Left renal cortex interstitium (tissue), 4 donors: ENCODE measurements at regions not wholly inside any gene's neighbourhood (a gene's known extent, or its start where the extent isn't known, plus 50 kb on each side); places are given as distances from the start of the nearest gene placed in this dataset.

Experiments used
- DNase-seq, 4 donors: peaks; one replicate each; pipeline ENCODE4 v3.0.0-alpha.2; 2013; ENCODE audit warnings: low read depth in 4 of 4, low spot score in 2 of 4, missing footprints in 1 of 4

- DNase-seq, result no peak
These were observed 120.8 kb downstream of the SOX1 start for GRCh38 chr13:112187527-112188297.

DNA sequence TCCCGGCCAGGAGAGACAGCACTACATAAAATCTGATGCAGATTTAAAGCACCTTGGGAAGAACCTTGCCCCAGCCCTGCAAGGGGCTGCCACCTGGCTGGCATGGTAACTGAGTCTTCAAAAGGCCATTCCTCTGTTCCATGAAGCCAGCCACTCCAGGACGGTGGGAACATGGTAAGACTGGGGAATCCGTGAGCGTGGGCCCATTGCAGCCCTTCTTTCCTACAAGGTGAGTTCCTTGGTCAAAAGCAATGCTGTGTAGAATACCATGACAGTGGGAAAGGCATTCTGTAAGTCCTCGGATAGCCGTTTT lies 121.3 kb downstream of the SOX1 start:
- no peak for DNase-seq

DNA sequence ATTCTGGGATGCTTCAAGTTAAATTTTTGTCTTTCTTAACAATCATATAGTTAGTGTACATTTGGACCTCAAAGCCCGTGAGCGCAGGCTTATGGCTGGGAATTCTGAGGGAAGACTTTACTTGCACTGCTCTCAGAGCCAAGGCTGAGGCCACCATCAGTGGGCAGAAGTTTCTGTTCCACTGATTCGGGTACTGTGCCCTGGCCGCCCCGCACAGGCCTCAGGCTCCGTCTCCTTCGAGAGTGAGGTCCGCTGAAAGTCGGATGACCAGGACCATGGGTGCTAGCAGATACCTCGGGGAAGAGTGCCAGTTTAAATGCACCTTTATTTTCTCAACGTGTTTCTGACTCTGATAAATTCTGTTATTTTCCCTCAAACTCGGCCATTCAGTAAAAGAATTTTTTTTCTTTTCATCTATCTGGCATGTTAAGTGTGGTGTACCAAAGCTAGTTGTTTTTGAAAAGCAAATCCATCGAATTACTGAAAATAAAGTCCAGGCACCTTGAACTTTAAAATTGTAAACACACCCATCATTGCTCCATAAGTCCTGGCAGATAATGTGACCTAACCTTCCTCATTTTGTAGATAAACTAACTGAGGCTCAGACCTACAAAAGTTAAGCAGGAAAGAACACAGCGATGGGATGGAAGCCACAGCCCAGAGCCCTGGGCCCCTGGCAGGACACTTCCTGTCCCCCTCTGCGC lies 126.7 kb downstream of the SOX1 start:
- DNase-seq, result no peak

GRCh38 chr13:112194167-112194530 lies 127.2 kb downstream of the SOX1 start:
- DNase-seq, result no peak

- DNase-seq, result no peak
These were observed 127.6 kb downstream of the SOX1 start for GRCh38 chr13:112194579-112194978.

DNA sequence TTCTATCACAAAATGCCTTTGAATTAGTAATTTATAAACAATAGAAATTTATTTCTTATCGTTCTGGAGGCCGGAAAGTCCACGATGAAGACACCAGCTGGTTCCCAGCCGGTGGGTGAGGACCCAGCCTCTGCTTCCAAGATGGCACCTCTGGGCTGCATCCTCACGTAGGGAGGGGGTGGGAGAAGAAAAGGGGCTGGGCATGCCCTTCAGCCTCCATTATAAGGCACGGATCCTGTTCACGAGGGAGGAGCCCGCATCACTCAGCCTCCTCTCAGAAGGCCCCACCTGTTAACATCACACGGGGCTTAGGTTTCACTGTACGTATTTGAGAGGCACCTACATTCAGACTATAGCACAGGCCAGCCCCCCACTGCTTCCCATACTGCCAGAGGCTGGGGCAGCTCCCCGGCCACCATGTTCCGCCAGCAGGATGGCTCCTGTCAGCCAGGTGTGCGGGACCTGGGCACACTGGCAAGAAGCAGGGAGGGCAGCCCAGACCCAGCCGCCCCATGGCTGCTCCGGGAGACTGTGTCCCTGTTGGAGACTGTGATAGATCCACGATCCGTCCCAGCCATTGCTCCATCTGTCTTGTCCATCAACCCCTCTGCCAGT lies 131.6 kb downstream of the SOX1 start:
- no peak for DNase-seq

DNA sequence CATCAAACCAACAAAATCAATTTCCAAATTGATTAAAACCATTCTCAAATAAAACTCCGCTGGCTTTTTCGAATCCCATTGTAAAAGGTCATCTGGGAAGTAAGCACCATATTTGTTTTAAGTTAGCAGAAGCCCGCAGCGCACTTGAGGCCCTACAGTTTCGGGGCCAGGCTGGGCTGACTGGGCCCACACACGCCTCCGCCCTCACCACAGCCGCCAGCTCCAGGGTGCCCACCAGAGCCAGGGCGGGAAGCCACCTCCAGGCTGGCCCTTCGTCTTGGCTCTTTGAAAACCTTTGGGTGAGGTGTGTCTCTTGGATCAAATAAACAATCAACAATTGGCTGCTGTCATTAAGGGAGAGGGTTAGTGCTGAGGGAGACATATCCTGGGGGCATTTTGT lies 133.3 kb downstream of the SOX1 start:
- no peak for DNase-seq

DNA sequence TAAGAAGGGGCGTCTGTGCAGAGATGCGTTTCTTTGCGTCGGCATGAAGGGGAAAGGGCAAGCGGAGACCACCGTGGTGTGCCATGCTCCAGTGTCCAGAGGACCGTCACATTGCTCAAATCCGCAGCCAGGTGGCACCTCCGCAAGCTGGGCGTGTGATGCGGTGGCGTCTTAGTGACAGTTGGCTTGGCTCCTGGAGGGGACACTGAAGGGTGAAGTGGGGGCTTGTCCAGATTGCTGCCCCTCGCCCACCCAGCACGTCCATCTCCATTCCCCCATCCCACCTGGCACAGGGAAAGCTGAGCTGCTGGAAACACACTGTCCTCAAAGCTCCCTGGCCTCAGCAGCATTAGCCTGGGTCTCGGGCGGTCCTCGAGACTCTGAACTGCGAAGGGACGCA lies 135.3 kb downstream of the SOX1 start:
- no peak for DNase-seq

- DNase-seq, result no peak
These were observed 136.0 kb downstream of the SOX1 start for GRCh38 chr13:112202966-112203365.

DNA sequence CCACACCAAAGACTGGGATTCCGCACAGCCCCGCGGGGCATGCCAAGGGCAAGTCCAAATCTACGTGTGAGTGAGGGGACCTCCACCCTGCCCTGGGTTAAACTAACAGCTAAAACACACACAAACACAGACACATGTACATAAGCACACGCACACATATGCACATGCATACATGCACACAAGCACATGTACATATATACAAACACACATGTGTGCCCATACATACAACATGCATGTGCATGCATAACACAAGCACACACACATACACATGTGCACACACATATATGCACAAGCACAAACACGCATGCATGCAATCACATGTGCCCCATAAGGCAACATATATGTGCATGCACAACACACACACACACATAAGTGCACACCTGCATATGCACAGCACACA lies 136.7 kb downstream of the SOX1 start:
- no peak for DNase-seq

GRCh38 chr13:112204346-112205327 lies 137.7 kb downstream of the SOX1 start:
- DNase-seq, result no peak

DNA sequence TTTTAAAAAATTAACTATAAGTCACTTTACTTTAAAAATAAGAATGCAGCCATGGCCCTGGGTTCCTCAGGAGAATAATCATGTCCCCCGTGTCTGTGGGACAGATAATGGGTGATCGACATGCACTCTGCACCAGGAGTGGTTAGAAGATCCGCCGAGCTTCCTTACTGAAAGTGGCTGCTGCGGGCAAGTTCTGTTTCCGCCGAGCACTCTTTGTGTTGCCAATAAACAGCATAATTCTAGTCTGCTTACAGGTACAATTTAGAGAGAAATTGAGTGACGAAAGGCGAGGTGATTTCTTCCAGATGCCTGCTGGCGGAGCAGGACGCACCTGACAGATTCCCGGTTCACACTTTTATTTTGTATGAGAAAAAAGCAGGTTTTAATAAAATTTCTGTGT lies 139.0 kb downstream of the SOX1 start:
- DNase-seq, result no peak

DNA sequence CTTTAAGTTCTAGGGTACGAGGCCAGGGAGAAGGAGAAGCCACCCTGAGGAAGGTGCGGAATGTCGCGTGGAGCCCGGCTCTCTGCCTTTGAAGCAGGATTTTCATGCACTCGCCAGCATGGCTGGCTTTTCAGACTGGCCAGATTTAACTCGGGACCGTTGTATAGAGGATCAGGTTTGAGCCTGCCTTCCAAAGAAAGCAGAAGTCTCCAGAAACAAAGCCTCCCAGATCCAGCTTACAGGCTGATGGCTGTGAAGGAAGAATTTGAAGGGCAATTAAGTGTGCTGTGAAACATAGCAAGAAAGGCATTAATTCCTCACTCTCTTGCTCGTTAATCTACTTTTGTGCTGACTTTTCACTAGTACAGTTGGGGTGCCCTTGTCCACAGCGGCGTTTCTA lies 140.2 kb downstream of the SOX1 start:
- DNase-seq, result no peak

DNA sequence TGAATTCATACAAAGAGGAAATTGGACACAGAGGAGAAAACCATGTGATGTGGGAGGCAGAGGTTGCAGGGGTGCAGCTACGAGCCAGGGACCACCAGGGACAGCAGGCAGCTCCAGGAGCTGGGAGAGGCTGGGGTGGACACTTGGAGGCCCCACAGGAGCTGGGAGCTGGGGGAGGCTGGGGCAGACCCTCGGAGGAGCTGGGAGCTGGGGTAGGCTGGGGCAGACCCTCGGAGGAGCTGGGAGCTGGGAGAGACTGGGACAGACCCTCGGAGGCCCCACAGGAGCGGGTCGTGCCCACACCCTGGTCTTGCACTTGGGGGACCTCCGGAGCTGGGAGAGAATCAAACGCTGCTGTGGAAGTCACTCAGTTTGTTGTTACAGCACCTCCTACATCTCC lies 141.7 kb downstream of the SOX1 start:
- no peak for DNase-seq

DNA sequence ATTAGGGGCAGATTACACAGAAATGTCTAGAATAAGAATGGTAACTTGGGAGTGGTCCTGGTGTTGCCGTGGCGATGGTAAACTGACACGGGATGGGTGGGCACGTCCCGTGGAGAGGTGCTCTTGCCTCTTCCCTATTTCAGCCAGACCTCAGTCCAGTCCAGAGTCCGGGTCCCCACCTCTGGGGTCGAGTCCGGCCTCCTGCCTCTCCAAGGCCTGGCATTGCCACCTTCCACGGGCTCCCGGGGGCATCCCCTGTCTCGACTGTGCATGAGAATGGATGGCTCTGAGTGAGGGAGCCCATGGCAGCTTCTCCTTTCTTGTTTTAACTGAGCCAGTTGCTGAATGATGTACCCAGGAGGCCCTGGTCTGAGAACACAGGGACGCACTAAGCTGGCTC lies 142.3 kb downstream of the SOX1 start:
- no peak for DNase-seq

DNA sequence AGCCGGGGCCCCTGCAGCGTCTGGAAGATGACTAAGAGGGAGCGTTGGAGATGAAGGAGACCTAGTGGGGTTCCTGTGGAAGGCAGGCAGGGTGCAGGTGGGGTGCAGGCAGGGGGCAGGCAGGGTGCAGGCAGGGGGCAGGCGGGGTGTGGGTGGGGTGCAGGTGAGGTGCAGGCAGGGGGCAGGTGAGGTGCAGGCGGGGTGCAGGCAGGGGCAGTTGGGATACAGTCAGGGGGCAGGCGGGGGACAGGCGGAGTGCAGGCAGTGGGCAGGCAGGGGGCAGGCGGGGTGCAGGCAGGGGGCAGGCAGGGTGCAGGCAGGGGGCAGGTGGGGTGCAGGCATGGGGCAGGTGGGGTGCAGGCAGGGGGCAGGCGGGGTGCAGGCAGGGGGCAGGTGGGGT lies 142.8 kb downstream of the SOX1 start:
- DNase-seq, result no peak

DNA sequence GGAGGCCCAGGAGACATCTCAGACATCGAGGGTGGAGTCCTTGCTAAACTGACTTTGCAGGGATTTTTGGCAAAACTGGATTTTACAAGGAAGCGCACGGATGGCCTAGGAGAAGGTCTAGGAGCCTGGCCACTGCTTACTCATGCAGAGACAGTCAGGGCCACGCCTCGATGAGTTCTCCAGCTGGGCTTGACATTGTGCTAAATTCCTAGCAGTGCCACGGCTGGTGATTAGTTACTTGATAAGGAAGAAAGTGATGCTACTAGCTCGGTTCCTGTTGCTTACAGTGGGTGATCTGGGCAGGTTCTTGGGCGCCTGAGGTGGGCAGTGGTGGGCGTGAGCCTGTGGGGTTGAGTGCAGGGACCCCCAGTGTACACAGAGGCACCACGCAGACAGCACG lies 143.4 kb downstream of the SOX1 start:
- DNase-seq, result no peak

DNA sequence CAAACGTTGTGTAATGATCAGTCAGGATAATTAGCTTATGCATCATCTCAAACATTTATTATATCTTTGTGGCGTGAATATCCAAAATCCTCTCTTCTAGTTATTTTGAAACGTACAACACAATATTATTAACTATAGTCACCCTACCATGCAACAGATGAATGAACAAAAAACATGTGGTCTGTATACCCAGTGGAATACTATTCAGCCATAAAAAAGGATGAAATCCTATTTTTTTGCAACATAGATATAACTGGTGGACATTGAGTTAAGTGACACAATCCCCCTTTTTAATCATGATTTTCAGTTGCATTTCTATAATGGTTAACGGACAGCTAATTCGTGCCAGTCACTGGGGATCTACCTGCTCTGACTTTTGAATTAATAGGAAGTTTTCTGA lies 145.6 kb downstream of the SOX1 start:
- no peak for DNase-seq

- no peak for DNase-seq
These were observed 146.7 kb downstream of the SOX1 start for GRCh38 chr13:112213467-112214255.

GRCh38 chr13:112215871-112216270 lies 148.9 kb downstream of the SOX1 start:
- DNase-seq, result no peak
